CD14-positive monocyte (primary cell): ENCODE measurements at regions not wholly inside any gene's neighbourhood (a gene's known extent, or its start where the extent isn't known, plus 50 kb on each side); places are given as distances from the start of the nearest gene placed in this dataset.

Experiments
- DNase-seq, 3 donors: peaks; one replicate each; pipeline ENCODE4 v3.0.0-alpha.2; 2011 to 2022
- H2AFZ ChIP-seq: 2 replicates; pipeline ENCODE4 v1.6.0; 2012; ENCODE audit warnings: mild to moderate bottlenecking, low read depth, low read length, inconsistent platforms; ENCODE audit not compliant: insufficient read depth, poor library complexity, severe bottlenecking
- H3K27ac ChIP-seq, 2 donors: 1 replicate in 1 of 2; 2 replicates in 1 of 2; pipeline ENCODE4 v1.5.1; 2012 to 2013; ENCODE audit warnings: low read length in 2 of 2, control low read depth in 1 of 2, inconsistent platforms in 1 of 2, low read depth in 1 of 2, mild to moderate bottlenecking in 1 of 2
- H3K27me3 ChIP-seq, 2 donors: one replicate each; pipeline versions ENCODE4 v1.6.0 to v1.6.1; 2011 to 2013; ENCODE audit warnings: low read length in 2 of 2; ENCODE audit not compliant: control insufficient read depth in 2 of 2, insufficient read depth in 2 of 2
- H3K36me3 ChIP-seq, 2 donors: replicated peaks in 1 of 2; 1 replicate in 1 of 2; 2 replicates in 1 of 2; pipeline versions ENCODE4 v1.5.1 to v1.6.1; 2012 to 2013; ENCODE audit warnings: low read length in 2 of 2, control low read depth in 1 of 2, inconsistent platforms in 1 of 2, mild to moderate bottlenecking in 1 of 2; ENCODE audit not compliant: insufficient read depth in 2 of 2, control insufficient read depth in 1 of 2
- H3K4me1 ChIP-seq, 2 donors: 1 replicate in 1 of 2; 2 replicates in 1 of 2; pipeline versions ENCODE4 v1.5.1 to v1.6.1; 2012 to 2013; ENCODE audit warnings: low read length in 2 of 2, control low read depth in 1 of 2, inconsistent platforms in 1 of 2, mild to moderate bottlenecking in 1 of 2, moderate library complexity in 1 of 2; ENCODE audit not compliant: insufficient read depth in 2 of 2, control insufficient read depth in 1 of 2
- H3K4me2 ChIP-seq: replicated peaks from 2 replicates; pipeline ENCODE3; 2012; ENCODE audit warnings: low read length, moderate library complexity, mild to moderate bottlenecking; ENCODE audit not compliant: poor library complexity, severe bottlenecking; ENCODE audit errors: extremely low read depth
- H3K4me3 ChIP-seq, 3 experiments: fragments of 200-600 bp in 1 of 3; sonication (generic) in 1 of 3; replicated peaks in 1 of 3; 1 replicate in 2 of 3; 2 replicates in 1 of 3; pipeline ENCODE4 v1.5.1; 2011 to 2013; ENCODE audit warnings: low read length in 3 of 3, mild to moderate bottlenecking in 3 of 3, control low read depth in 2 of 3, low read depth in 2 of 3, inconsistent platforms in 1 of 3, moderate library complexity in 1 of 3
- H3K79me2 ChIP-seq: 2 replicates; pipeline ENCODE4 v1.6.0; 2012; ENCODE audit warnings: mild to moderate bottlenecking, control low read depth, inconsistent platforms, low read length, moderate library complexity; ENCODE audit not compliant: insufficient read depth
- H3K9ac ChIP-seq: 2 replicates; pipeline ENCODE4 v1.6.0; 2017; ENCODE audit warnings: low read length, mild to moderate bottlenecking; ENCODE audit not compliant: insufficient read depth, poor library complexity, severe bottlenecking
- H3K9me3 ChIP-seq, 2 donors: replicated peaks in 1 of 2; 1 replicate in 1 of 2; 2 replicates in 1 of 2; pipeline versions ENCODE4 v1.5.1 to v1.6.1; 2012 to 2013; ENCODE audit warnings: low read length in 2 of 2, control low read depth in 1 of 2; ENCODE audit not compliant: control insufficient read depth in 1 of 2, insufficient read depth in 1 of 2
- H4K20me1 ChIP-seq: 2 replicates; pipeline ENCODE4 v1.6.0; 2012; ENCODE audit warnings: mild to moderate bottlenecking, low read length, control low read depth, moderate library complexity; ENCODE audit not compliant: insufficient read depth
- H3K27ac Mint-ChIP-seq, 7 donors: one replicate each; pipeline ENCODE4 v1.8.0; 2020; ENCODE audit warnings: mild to moderate bottlenecking in 7 of 7, mixed read lengths in 7 of 7, moderate library complexity in 6 of 7, inconsistent platforms in 2 of 7
- H3K27me3 Mint-ChIP-seq, 3 donors: one replicate each; pipeline ENCODE4 v1.8.0; 2021 to 2022; ENCODE audit warnings: low read depth in 3 of 3, mild to moderate bottlenecking in 3 of 3, mixed read lengths in 3 of 3, moderate library complexity in 3 of 3, inconsistent platforms in 1 of 3
- H3K36me3 Mint-ChIP-seq, 2 donors: one replicate each; pipeline ENCODE4 v1.8.0; 2020; ENCODE audit warnings: mixed read lengths in 2 of 2, inconsistent platforms in 1 of 2, mild to moderate bottlenecking in 1 of 2
- H3K4me1 Mint-ChIP-seq: one replicate; pipeline ENCODE4 v1.8.0; 2020; ENCODE audit warnings: mild to moderate bottlenecking, mixed read lengths
- H3K4me3 Mint-ChIP-seq, 2 donors: one replicate each; pipeline ENCODE4 v1.8.0; 2020; ENCODE audit warnings: mild to moderate bottlenecking in 2 of 2, mixed read lengths in 2 of 2, moderate library complexity in 1 of 2
- H3K9me3 Mint-ChIP-seq, 7 donors: one replicate each; pipeline ENCODE4 v1.8.0; 2020 to 2022; ENCODE audit warnings: mixed read lengths in 7 of 7, mild to moderate bottlenecking in 6 of 7, moderate library complexity in 6 of 7, inconsistent platforms in 2 of 7
- WGBS: methylation state at CpG from one replicate; pipeline ENCODE4 v1.1.5; 2013; ENCODE audit warnings: missing lambda C conversion rate; ENCODE audit not compliant: insufficient coverage; 5-methylcytosine and 5-hydroxymethylcytosine counted together
- intact Hi-C, 2 donors: fragments of 100-400 bp; cut with micrococcal nuclease; formaldehyde crosslinking; loops; one replicate each; pipeline versions ENCODE4 v1.15.0 to v1.15.1; 2023
- TF ChIP-seq, protein P1 (sequence below): fragments of 200-600 bp; IDR thresholded peaks from one replicate; pipeline ENCODE4 v1.8.0; 2022; ENCODE audit warnings: antibody characterized with exemption, mild to moderate bottlenecking

DNA sequence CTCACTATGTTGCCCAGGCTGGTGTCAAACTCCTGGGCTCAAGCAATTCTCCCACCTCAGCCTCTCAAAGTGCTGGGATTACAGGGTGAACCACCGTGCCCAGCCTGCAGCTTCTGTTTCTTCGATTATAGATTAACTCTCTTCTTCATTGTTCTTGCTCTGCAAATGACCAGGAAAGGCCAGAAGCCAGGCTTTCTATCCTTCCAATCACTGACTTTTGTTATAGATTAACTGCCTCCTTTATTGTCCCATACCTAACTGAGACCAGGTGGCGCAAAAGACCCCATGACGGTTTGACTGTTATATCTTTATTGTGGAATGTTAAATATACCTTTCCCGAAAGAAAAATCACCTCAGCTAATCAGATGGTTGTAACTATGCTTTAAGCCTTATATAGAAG lies 196.9 kb downstream of the MREG start:
- no peak overlapping the region for H3K4me3 Mint-ChIP-seq
- DNase-seq, result no peak
- peaks cover 3 to 9% of the 10 kb centered on the region in 2 donors for H3K36me3 Mint-ChIP-seq
- peaks cover 0 to 25% (median 4%) of the 10 kb centered on the region in 3 donors for H3K27me3 Mint-ChIP-seq
- no peak overlapping the region for H3K9ac ChIP-seq
- no peak overlapping the region for H3K27ac ChIP-seq
- peaks cover 11 to 13% of the 10 kb centered on the region in 2 donors for H3K9me3 ChIP-seq
- H3K27me3 ChIP-seq, result no peaks in the 10 kb centered on the region
- H4K20me1 ChIP-seq, result no peaks in the 10 kb centered on the region
- no peak overlapping the region for H3K27ac Mint-ChIP-seq
- intact Hi-C loops, result no loop called here
- H3K4me1 Mint-ChIP-seq, result peaks cover 21% of the 10 kb centered on the region
- H3K4me1 ChIP-seq, result peaks cover 16 to 20% of the 10 kb centered on the region in 2 donors
- H3K36me3 ChIP-seq, result no peaks in the 10 kb centered on the region
- no peak overlapping the region for H2AFZ ChIP-seq
- TF ChIP-seq, protein P1, sequence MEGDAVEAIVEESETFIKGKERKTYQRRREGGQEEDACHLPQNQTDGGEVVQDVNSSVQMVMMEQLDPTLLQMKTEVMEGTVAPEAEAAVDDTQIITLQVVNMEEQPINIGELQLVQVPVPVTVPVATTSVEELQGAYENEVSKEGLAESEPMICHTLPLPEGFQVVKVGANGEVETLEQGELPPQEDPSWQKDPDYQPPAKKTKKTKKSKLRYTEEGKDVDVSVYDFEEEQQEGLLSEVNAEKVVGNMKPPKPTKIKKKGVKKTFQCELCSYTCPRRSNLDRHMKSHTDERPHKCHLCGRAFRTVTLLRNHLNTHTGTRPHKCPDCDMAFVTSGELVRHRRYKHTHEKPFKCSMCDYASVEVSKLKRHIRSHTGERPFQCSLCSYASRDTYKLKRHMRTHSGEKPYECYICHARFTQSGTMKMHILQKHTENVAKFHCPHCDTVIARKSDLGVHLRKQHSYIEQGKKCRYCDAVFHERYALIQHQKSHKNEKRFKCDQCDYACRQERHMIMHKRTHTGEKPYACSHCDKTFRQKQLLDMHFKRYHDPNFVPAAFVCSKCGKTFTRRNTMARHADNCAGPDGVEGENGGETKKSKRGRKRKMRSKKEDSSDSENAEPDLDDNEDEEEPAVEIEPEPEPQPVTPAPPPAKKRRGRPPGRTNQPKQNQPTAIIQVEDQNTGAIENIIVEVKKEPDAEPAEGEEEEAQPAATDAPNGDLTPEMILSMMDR, result no peak
- 94% methylated on average over 2 of the region's 5 CpGs for WGBS
- H3K79me2 ChIP-seq, result no peaks in the 10 kb centered on the region
- no peak overlapping the region for H3K4me3 ChIP-seq
- H3K9me3 Mint-ChIP-seq, result peaks cover 17 to 26% (median 19%) of the 10 kb centered on the region in 7 donors
- no peak overlapping the region for H3K4me2 ChIP-seq

DNA sequence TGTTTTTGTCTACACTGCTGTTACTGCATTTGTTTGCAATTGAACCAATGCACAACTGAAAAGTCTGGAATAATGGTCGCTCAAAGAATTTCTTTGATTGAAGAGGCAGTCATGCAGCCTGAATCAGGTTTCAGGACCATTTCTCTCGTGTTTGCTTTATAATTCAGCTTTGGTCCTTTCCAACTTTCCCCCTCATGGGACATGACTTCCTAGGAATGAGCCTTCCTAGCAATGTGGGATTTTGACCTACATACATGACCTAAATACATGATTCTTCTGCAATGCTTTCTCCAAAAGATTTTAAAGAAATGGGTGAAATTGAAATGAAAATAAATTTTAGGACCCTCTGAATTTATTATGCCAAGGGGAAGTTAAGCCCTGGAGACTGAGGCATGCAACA lies 197.4 kb downstream of the MREG start:
- Mint-ChIP-seq H3K4me3 (no peak overlapping the region), H3K4me1 (peaks cover 26% of the 10 kb centered on the region), H3K27ac (no peak overlapping the region), H3K27me3 (peaks cover 0 to 22% (median 4%) of the 10 kb centered on the region in 3 donors), H3K9me3 (peaks cover 14 to 22% (median 17%) of the 10 kb centered on the region in 7 donors), H3K36me3 (peaks cover 3 to 8% of the 10 kb centered on the region in 2 donors)
- Histone ChIP-seq H3K27me3 (no peaks in the 10 kb centered on the region), H2AFZ (no peak overlapping the region), H3K79me2 (no peaks in the 10 kb centered on the region), H3K4me3 (no peak overlapping the region), H3K27ac (no peak overlapping the region), H3K4me1 (peaks cover 20 to 25% of the 10 kb centered on the region in 2 donors), H3K4me2 (no peak overlapping the region), H4K20me1 (no peaks in the 10 kb centered on the region), H3K36me3 (no peaks in the 10 kb centered on the region), H3K9ac (no peak overlapping the region), H3K9me3 (peaks cover 11 to 13% of the 10 kb centered on the region in 2 donors)
- no peak for DNase-seq
- intact Hi-C loops, result no loop called here
- 100% methylated on average over 2 of the region's 2 CpGs for WGBS
- TF ChIP-seq, protein P1, result no peak
